ENCODE measurements at regions not wholly inside any gene's neighbourhood (a gene's known extent, or its start where the extent isn't known, plus 50 kb on each side); places are given as distances from the start of the nearest gene placed in this dataset.

GRCh38 chr7:17680026-17680425, 260.3 kb downstream of the SNX13 start:
- TF ChIP-seq CTCF (IDR thresholded peaks at IDR 0.05) (no peak), POLR2A (IDR thresholded peaks at IDR 0.05) (no peak)
